DND-41 (cell line): ENCODE measurements at regions not wholly inside any gene's neighbourhood (a gene's known extent, or its start where the extent isn't known, plus 50 kb on each side); places are given as distances from the start of the nearest gene placed in this dataset.

Experiments
- CTCF ChIP-seq: IDR thresholded peaks from 2 replicates; pipeline ENCODE4 v1.5.1; 2012; ENCODE audit warnings: borderline replicate concordance, low read length, moderate library complexity, mild to moderate bottlenecking; ENCODE audit not compliant: poor library complexity, severe bottlenecking; ENCODE audit errors: extremely low read depth
- EZH2 ChIP-seq: IDR thresholded peaks from 3 replicates; pipeline ENCODE4 v1.6.1; 2012; ENCODE audit warnings: borderline replicate concordance, low read depth, mild to moderate bottlenecking, moderate library complexity, low read length, inconsistent platforms; ENCODE audit not compliant: severe bottlenecking

- TF ChIP-seq EZH2 (no peak), CTCF (no peak)
These were observed 604.6 kb downstream of the RAB28 start for GRCh38 chr4:12879496-12879895.
